Hepatocyte (in vitro differentiated cells): ENCODE measurements at regions not wholly inside any gene's neighbourhood (a gene's known extent, or its start where the extent isn't known, plus 50 kb on each side); places are given as distances from the start of the nearest gene placed in this dataset.

Experiments used
- CTCF ChIP-seq: fragments of 200-600 bp; sonication (generic); IDR thresholded peaks from 2 replicates; pipeline ENCODE4 v1.5.1; 2016; ENCODE audit warnings: antibody characterized with exemption, mild to moderate bottlenecking; ENCODE audit not compliant: poor library complexity
- EZH2 ChIP-seq: fragments of 200-600 bp; sonication (generic); IDR thresholded peaks from 2 replicates; pipeline ENCODE4 v1.6.1; 2016; ENCODE audit warnings: antibody characterized with exemption, mild to moderate bottlenecking, borderline replicate concordance

- no peak for TF ChIP-seq CTCF
- TF ChIP-seq EZH2, result no peak
These were observed 965.1 kb upstream of the SEMA6A start for GRCh38 chr5:117539692-117540091.
